Calu3 (cell line): ENCODE measurements at regions not wholly inside any gene's neighbourhood (a gene's known extent, or its start where the extent isn't known, plus 50 kb on each side); places are given as distances from the start of the nearest gene placed in this dataset.
A peak's percentile ranks its signal among the peaks of the same experiment; 100 is the strongest.

ENCODE experiments used
- BruUV-seq: library from RNA; stranded (reverse); fragments of 400-500 nt; replicated peaks from 2 replicates; lab custom pipeline; 2021; lab: Mats Ljungman, UMichigan
- CTCF ChIA-PET: fragments of 300-600 bp; sonication (Branson Sonifier 250); formaldehyde crosslinking; loops from one replicate; lab custom pipeline; 2022; ENCODE audit warnings: antibody characterized with exemption; lab: Charles Lee
- DNase-seq: peaks from one replicate; pipeline ENCODE4 v3.0.0; 2022
- H3K27ac Mint-ChIP-seq: one replicate; pipeline ENCODE4 v1.8.0; 2022; ENCODE audit warnings: mixed read lengths; ENCODE audit not compliant: unreplicated experiment
- H3K27me3 Mint-ChIP-seq: one replicate; pipeline ENCODE4 v1.8.0; 2022; ENCODE audit warnings: mixed read lengths; ENCODE audit not compliant: unreplicated experiment
- H3K36me3 Mint-ChIP-seq: one replicate; pipeline ENCODE4 v1.8.0; 2022; ENCODE audit warnings: mild to moderate bottlenecking, moderate library complexity, mixed read lengths; ENCODE audit not compliant: insufficient read depth, unreplicated experiment
- H3K4me1 Mint-ChIP-seq: one replicate; pipeline ENCODE4 v1.8.0; 2022; ENCODE audit warnings: mild to moderate bottlenecking, low read depth, mixed read lengths; ENCODE audit not compliant: unreplicated experiment
- H3K4me3 Mint-ChIP-seq: one replicate; pipeline ENCODE4 v1.8.0; 2022; ENCODE audit warnings: mild to moderate bottlenecking, low read depth, moderate library complexity, mixed read lengths; ENCODE audit not compliant: unreplicated experiment
- H3K9me3 Mint-ChIP-seq: one replicate; pipeline ENCODE4 v1.8.0; 2022; ENCODE audit warnings: low read depth, mixed read lengths; ENCODE audit not compliant: unreplicated experiment
- intact Hi-C: fragments of 100-400 bp; cut with micrococcal nuclease; formaldehyde crosslinking; loops from one replicate; pipeline ENCODE4 v1.10.0; 2022; ENCODE audit not compliant: unreplicated experiment
- TF ChIP-seq, protein P1 (sequence below): fragments of 200-600 bp; IDR thresholded peaks from one replicate; pipeline ENCODE4 v1.8.0; 2022; ENCODE audit warnings: antibody characterized with exemption; ENCODE audit not compliant: unreplicated experiment

DNA sequence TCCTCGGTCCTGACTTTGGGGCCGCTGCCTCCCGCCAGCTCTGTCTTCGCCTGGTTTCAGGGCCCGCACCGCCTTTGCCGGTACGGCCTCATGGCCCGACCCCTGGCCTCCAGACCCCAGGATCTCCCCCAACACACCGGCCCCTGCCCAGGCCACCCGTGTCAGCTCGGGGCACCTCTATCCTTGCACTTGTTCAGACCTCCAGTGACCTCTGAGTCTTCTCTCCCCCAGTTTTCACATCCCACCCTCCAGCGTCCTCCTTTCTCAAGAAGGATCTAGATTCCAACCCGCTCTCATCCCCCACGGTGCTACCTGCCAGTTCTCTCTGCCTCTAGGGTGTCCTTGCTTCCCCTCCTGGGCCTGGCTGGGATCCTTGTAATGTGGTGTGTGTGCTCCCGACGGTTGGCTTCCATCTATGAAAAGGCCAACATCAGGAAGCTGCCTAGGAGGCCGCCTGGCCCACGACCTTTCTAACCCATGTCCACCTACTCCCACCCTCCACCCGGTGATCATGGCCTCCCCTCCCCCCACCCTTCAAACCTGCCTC lies 61.1 kb downstream of the SPATA31C2 start:
- no TSS peak for BruUV-seq
- intact Hi-C loops = no loop called here
- peaks cover 17% of the 10 kb centered on the region for H3K36me3 Mint-ChIP-seq
- no peaks in the 10 kb centered on the region for H3K27me3 Mint-ChIP-seq
- peak overlapping the region; percentile 85 for H3K4me3 Mint-ChIP-seq
- H3K9me3 Mint-ChIP-seq = no peaks in the 10 kb centered on the region
- peaks cover 21% of the 10 kb centered on the region for H3K4me1 Mint-ChIP-seq
- CTCF ChIA-PET = interaction anchor here (0.6 to 1.4 kb wide), 3 partner anchors 11 to 457 kb away, joined by 3 to 7 read pairs (median 4); partner anchors contain the start of gene CDK20
- TF ChIP-seq, protein P1, sequence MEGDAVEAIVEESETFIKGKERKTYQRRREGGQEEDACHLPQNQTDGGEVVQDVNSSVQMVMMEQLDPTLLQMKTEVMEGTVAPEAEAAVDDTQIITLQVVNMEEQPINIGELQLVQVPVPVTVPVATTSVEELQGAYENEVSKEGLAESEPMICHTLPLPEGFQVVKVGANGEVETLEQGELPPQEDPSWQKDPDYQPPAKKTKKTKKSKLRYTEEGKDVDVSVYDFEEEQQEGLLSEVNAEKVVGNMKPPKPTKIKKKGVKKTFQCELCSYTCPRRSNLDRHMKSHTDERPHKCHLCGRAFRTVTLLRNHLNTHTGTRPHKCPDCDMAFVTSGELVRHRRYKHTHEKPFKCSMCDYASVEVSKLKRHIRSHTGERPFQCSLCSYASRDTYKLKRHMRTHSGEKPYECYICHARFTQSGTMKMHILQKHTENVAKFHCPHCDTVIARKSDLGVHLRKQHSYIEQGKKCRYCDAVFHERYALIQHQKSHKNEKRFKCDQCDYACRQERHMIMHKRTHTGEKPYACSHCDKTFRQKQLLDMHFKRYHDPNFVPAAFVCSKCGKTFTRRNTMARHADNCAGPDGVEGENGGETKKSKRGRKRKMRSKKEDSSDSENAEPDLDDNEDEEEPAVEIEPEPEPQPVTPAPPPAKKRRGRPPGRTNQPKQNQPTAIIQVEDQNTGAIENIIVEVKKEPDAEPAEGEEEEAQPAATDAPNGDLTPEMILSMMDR = no peak
- DNase-seq = no peak
- peak overlapping the region; percentile 64 for H3K27ac Mint-ChIP-seq

DNA sequence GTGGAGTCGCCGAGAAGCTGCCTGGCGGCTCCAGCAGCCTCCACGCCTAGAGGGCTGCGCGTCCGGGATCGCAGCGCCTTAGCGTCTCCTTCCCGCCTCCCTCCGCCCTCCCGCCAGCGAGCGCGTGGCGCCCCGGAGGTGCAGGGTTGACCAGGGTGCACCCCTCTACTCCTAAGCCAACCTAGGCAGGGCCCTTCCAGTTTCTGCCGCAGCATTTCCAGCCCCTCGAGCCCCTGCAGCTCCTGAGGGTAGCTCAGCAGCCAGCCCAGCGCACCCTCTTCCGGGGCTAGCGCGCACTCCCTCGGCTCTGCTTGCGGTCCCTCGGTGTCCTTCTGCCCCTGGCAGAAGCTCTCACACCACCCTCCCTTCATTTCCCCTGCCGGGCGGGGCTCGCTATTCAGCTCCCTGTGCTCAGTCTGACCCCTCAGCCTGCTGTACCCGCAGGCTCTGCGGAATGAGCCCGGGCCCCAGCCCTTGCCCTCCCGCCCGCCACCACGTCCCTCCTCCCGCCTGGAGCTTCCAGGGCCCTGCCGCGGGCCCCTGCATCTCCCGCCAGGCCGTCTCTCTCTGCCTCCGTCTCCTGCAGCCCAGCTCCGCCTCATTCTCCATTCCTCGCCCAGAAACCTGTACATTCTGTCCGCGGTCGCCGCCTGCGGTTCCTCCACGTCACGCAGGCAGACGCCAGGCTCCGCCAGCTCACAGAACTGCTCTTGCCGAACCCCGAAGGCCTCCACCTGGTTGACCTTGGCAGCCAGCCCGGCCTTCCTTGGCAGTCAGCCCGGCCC lies 61.8 kb downstream of the SPATA31C2 start:
- CTCF ChIA-PET = interaction anchor here (0.6 to 1.4 kb wide), 5 partner anchors 11 to 457 kb away, joined by 3 to 7 read pairs (median 3); partner anchors contain the start of gene CDK20
- DNase-seq = peak; percentile 86
- intact Hi-C loops = no loop called here
- H3K27ac Mint-ChIP-seq = peak overlapping the region; percentile 64
- H3K36me3 Mint-ChIP-seq = peaks cover 17% of the 10 kb centered on the region
- no peaks in the 10 kb centered on the region for H3K27me3 Mint-ChIP-seq
- peak overlapping the region; percentile 85 for H3K4me3 Mint-ChIP-seq
- no TSS peak for BruUV-seq
- peaks cover 21% of the 10 kb centered on the region for H3K4me1 Mint-ChIP-seq
- no peaks in the 10 kb centered on the region for H3K9me3 Mint-ChIP-seq
- TF ChIP-seq, protein P1 = no peak

DNA sequence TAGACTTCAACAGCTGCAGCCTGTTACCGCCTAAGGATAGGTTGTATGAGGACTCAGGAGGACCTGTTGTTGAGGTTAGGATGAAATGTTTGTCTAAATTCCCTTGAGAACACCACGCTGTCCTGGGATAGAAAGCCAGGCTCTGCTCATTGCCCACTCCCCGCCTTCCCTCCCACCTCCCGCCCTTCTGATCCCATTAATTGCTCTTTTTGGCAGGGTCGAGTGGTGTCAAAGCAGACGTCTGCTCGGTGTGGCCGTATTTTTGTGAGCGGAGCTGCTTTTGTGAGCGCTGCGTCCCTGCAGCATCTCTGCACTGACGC lies 62.3 kb downstream of the SPATA31C2 start:
- Mint-ChIP-seq H3K27me3 (no peaks in the 10 kb centered on the region), H3K27ac (peak overlapping the region; percentile 64), H3K36me3 (peaks cover 17% of the 10 kb centered on the region), H3K4me3 (peak overlapping the region; percentile 85), H3K4me1 (peaks cover 21% of the 10 kb centered on the region), H3K9me3 (no peaks in the 10 kb centered on the region)
- BruUV-seq = no TSS peak
- TF ChIP-seq, protein P1 = no peak
- CTCF ChIA-PET = interaction anchor here (0.6 to 1.4 kb wide), 4 partner anchors 11 to 458 kb away, joined by 3 to 7 read pairs (median 3); partner anchors contain the start of gene CDK20
- no peak for DNase-seq
- intact Hi-C loops = no loop called here

DNA sequence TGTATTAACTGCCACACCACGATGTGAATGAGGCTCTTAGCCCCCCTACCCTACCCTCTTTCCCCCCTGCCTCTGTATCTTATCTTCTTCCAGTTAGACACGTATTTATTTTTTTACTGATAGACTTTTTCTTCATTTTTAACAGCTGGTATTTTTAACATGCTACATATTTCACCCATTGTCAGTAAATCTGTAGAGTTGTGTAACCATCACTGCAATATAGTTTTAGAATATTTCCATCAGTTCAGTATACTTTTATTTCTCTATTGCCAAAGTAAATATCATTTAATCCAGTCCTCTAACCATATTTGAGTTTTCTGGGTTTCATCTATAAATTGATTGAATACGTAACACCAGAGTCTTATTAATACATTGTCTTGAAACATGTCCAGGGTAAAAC lies 62.8 kb downstream of the SPATA31C2 start:
- Mint-ChIP-seq H3K36me3 (peaks cover 17% of the 10 kb centered on the region), H3K4me1 (peaks cover 21% of the 10 kb centered on the region), H3K9me3 (no peaks in the 10 kb centered on the region), H3K4me3 (peak overlapping the region; percentile 85), H3K27me3 (no peaks in the 10 kb centered on the region), H3K27ac (no peak overlapping the region)
- intact Hi-C loops = no loop called here
- CTCF ChIA-PET = interaction anchor here (1.4 kb wide), 1 partner anchor 458 kb away, joined by 3 read pairs; no protein-coding TSS in a partner anchor
- no peak for DNase-seq
- no TSS peak for BruUV-seq
- TF ChIP-seq, protein P1 = no peak
